Left lobe of liver (tissue), 2 donors: ENCODE measurements at regions not wholly inside any gene's neighbourhood (a gene's known extent, or its start where the extent isn't known, plus 50 kb on each side); places are given as distances from the start of the nearest gene placed in this dataset.
"Not testable (repeated sequence)": the region's sequence is repeated elsewhere in the genome, so short reads cannot be mapped to it uniquely, and the experiment has no call there.

Experiments used
- ATAC-seq: fragments of 200-7000 bp; cut with Tn5 transposase; one replicate; pipeline ENCODE4 v1.9.1; 2020; ENCODE audit warnings: mild to moderate bottlenecking, moderate library complexity
- DNase-seq: peaks from one replicate; pipeline ENCODE4 v3.0.0-alpha.2; 2020; ENCODE audit warnings: low spot score
- donor health status: DM: no; HTN: no; CAD: no; lungs with moderate emphysema.
- donor health status: DM: no; HTN: yes; CAD: no.

DNA sequence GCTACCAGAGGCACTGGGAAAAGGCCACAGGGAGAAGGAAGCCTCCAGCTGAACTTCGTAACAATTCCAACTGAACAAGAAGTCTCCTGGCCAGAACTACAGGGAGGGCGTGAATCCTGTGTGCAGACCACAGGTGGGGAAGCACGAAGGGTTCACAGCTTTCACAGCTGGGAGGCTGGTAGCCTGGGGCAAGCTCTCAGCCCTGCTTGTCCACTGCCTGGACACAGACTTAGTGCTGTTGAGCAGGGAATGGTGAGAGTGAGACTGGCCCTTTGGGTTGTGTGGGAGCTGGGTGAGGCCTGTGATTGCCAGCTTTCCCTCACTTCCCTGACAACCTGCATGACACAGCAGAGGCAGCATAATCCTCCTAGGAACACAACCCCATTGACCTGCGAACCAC, 52.1 kb upstream of the TMEM45B start:
- DNase-seq, ATAC-seq: not testable (repeated sequence)

DNA sequence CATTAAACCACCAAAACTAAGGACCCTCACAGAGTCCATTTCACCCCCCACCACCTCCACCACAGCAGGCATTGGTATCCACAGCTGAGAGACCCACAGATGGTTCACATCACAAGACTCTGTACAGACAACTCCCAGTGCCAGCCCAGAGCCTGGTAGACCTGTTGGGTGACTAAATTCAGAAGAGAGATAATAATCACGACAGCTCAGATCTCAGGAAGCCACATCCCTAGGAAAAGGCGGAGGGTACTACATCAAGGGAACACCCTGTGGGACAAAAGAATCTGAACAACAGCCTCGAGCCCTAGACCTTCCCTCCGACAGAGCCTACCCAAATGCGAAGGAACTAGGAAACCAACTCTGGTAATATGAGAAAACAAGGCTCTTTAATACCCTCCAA, 51.4 kb upstream of the TMEM45B start:
- not testable (repeated sequence) for DNase-seq, ATAC-seq
